ENCODE measurements at regions not wholly inside any gene's neighbourhood (a gene's known extent, or its start where the extent isn't known, plus 50 kb on each side); places are given as distances from the start of the nearest gene placed in this dataset.

GRCh38 chr12:75864161-75864560 is 167.4 kb downstream of the PHLDA1 start:
- Mint-ChIP-seq H3K4me1 (no peaks in the 10 kb centered on the region), H3K27ac (no peak overlapping the region), H3K9me3 (peaks cover 6% of the 10 kb centered on the region; the same call in 1 of the 3 replicates), H3K4me3 (no peak overlapping the region), H3K36me3 (ENCODE audit: low read depth) (peaks cover 9% of the 10 kb centered on the region), H3K27me3 (ENCODE audit: insufficient read depth, low read depth, poor library complexity) (peaks cover 2% of the 10 kb centered on the region)
- no peaks in the 10 kb centered on the region for H3K27me3 ChIP-seq (ENCODE audit: insufficient read depth)
- no peaks in the 10 kb centered on the region for H3K79me2 ChIP-seq (replicated peaks; ENCODE audit: insufficient read depth)
- no peaks in the 10 kb centered on the region for H4K20me1 ChIP-seq (replicated peaks; ENCODE audit: insufficient read depth)
- H3K27ac ChIP-seq (ENCODE audit: low read depth) = no peak overlapping the region
- H2AFZ ChIP-seq = no peak overlapping the region
- DNase-seq (ENCODE audit: low spot score) (no peak), ATAC-seq (no peak)
- H3K9me2 ChIP-seq (ENCODE audit: insufficient read depth) = no peaks in the 10 kb centered on the region
- TF ChIP-seq, protein P1, sequence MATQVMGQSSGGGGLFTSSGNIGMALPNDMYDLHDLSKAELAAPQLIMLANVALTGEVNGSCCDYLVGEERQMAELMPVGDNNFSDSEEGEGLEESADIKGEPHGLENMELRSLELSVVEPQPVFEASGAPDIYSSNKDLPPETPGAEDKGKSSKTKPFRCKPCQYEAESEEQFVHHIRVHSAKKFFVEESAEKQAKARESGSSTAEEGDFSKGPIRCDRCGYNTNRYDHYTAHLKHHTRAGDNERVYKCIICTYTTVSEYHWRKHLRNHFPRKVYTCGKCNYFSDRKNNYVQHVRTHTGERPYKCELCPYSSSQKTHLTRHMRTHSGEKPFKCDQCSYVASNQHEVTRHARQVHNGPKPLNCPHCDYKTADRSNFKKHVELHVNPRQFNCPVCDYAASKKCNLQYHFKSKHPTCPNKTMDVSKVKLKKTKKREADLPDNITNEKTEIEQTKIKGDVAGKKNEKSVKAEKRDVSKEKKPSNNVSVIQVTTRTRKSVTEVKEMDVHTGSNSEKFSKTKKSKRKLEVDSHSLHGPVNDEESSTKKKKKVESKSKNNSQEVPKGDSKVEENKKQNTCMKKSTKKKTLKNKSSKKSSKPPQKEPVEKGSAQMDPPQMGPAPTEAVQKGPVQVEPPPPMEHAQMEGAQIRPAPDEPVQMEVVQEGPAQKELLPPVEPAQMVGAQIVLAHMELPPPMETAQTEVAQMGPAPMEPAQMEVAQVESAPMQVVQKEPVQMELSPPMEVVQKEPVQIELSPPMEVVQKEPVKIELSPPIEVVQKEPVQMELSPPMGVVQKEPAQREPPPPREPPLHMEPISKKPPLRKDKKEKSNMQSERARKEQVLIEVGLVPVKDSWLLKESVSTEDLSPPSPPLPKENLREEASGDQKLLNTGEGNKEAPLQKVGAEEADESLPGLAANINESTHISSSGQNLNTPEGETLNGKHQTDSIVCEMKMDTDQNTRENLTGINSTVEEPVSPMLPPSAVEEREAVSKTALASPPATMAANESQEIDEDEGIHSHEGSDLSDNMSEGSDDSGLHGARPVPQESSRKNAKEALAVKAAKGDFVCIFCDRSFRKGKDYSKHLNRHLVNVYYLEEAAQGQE (IDR thresholded peaks at IDR 0.05; ENCODE audit: unreplicated experiment) = no peak
- TF ChIP-seq POLR2AphosphoS5 (IDR thresholded peaks at IDR 0.05; ENCODE audit: low read depth) (no peak), ZNF114 (CRISPR knock-in tag; IDR thresholded peaks at IDR 0.05) (no peak), ZNF331 (CRISPR knock-in tag; IDR thresholded peaks at IDR 0.05; ENCODE audit: low read depth) (no peak), NANOG (IDR thresholded peaks at IDR 0.05; ENCODE audit: borderline replicate concordance) (no peak), STAT1 (IDR thresholded peaks at IDR 0.05; ENCODE audit: unreplicated experiment) (no peak), EZH2 (IDR thresholded peaks at IDR 0.05; ENCODE audit: low read depth, unreplicated experiment) (no peak), JUNB (IDR thresholded peaks at IDR 0.05; ENCODE audit: unreplicated experiment) (no peak), CREB1 (CRISPR knock-in tag; IDR thresholded peaks at IDR 0.05; ENCODE audit: low read depth) (no peak)
- TF ChIP-seq, protein P2, sequence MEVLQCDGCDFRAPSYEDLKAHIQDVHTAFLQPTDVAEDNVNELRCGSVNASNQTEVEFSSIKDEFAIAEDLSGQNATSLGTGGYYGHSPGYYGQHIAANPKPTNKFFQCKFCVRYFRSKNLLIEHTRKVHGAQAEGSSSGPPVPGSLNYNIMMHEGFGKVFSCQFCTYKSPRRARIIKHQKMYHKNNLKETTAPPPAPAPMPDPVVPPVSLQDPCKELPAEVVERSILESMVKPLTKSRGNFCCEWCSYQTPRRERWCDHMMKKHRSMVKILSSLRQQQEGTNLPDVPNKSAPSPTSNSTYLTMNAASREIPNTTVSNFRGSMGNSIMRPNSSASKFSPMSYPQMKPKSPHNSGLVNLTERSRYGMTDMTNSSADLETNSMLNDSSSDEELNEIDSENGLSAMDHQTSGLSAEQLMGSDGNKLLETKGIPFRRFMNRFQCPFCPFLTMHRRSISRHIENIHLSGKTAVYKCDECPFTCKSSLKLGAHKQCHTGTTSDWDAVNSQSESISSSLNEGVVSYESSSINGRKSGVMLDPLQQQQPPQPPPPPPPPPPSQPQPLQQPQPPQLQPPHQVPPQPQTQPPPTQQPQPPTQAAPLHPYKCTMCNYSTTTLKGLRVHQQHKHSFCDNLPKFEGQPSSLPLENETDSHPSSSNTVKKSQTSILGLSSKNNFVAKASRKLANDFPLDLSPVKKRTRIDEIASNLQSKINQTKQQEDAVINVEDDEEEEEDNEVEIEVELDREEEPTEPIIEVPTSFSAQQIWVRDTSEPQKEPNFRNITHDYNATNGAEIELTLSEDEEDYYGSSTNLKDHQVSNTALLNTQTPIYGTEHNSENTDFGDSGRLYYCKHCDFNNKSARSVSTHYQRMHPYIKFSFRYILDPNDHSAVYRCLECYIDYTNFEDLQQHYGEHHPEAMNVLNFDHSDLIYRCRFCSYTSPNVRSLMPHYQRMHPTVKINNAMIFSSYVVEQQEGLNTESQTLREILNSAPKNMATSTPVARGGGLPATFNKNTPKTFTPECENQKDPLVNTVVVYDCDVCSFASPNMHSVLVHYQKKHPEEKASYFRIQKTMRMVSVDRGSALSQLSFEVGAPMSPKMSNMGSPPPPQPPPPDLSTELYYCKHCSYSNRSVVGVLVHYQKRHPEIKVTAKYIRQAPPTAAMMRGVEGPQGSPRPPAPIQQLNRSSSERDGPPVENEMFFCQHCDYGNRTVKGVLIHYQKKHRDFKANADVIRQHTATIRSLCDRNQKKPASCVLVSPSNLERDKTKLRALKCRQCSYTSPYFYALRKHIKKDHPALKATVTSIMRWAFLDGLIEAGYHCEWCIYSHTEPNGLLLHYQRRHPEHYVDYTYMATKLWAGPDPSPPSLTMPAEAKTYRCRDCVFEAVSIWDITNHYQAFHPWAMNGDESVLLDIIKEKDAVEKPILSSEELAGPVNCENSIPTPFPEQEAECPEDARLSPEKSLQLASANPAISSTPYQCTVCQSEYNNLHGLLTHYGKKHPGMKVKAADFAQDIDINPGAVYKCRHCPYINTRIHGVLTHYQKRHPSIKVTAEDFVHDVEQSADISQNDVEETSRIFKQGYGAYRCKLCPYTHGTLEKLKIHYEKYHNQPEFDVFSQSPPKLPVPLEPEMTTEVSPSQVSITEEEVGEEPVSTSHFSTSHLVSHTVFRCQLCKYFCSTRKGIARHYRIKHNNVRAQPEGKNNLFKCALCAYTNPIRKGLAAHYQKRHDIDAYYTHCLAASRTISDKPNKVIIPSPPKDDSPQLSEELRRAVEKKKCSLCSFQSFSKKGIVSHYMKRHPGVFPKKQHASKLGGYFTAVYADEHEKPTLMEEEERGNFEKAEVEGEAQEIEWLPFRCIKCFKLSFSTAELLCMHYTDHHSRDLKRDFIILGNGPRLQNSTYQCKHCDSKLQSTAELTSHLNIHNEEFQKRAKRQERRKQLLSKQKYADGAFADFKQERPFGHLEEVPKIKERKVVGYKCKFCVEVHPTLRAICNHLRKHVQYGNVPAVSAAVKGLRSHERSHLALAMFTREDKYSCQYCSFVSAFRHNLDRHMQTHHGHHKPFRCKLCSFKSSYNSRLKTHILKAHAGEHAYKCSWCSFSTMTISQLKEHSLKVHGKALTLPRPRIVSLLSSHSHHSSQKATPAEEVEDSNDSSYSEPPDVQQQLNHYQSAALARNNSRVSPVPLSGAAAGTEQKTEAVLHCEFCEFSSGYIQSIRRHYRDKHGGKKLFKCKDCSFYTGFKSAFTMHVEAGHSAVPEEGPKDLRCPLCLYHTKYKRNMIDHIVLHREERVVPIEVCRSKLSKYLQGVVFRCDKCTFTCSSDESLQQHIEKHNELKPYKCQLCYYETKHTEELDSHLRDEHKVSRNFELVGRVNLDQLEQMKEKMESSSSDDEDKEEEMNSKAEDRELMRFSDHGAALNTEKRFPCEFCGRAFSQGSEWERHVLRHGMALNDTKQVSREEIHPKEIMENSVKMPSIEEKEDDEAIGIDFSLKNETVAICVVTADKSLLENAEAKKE (CRISPR knock-in tag; IDR thresholded peaks at IDR 0.05) = no peak
- TF ChIP-seq, protein P3, sequence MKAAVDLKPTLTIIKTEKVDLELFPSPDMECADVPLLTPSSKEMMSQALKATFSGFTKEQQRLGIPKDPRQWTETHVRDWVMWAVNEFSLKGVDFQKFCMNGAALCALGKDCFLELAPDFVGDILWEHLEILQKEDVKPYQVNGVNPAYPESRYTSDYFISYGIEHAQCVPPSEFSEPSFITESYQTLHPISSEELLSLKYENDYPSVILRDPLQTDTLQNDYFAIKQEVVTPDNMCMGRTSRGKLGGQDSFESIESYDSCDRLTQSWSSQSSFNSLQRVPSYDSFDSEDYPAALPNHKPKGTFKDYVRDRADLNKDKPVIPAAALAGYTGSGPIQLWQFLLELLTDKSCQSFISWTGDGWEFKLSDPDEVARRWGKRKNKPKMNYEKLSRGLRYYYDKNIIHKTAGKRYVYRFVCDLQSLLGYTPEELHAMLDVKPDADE (IDR thresholded peaks at IDR 0.05) = no peak
- TF ChIP-seq, protein P4, sequence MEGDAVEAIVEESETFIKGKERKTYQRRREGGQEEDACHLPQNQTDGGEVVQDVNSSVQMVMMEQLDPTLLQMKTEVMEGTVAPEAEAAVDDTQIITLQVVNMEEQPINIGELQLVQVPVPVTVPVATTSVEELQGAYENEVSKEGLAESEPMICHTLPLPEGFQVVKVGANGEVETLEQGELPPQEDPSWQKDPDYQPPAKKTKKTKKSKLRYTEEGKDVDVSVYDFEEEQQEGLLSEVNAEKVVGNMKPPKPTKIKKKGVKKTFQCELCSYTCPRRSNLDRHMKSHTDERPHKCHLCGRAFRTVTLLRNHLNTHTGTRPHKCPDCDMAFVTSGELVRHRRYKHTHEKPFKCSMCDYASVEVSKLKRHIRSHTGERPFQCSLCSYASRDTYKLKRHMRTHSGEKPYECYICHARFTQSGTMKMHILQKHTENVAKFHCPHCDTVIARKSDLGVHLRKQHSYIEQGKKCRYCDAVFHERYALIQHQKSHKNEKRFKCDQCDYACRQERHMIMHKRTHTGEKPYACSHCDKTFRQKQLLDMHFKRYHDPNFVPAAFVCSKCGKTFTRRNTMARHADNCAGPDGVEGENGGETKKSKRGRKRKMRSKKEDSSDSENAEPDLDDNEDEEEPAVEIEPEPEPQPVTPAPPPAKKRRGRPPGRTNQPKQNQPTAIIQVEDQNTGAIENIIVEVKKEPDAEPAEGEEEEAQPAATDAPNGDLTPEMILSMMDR (conservative IDR thresholded peaks at IDR 0.05; ENCODE audit: low read depth in 2 of 2) = no peak
- H3K4me3 ChIP-seq = no peak overlapping the region
- no peaks in the 10 kb centered on the region for H3K36me3 ChIP-seq (ENCODE audit: insufficient read depth)
- H3K4me2 ChIP-seq = no peak overlapping the region
- H3K4me1 ChIP-seq (ENCODE audit: insufficient read depth) = no peaks in the 10 kb centered on the region
- H3F3A ChIP-seq (replicated peaks; ENCODE audit: low read depth) = no peaks in the 10 kb centered on the region

Measured in GM23338 (cell line).